IMR-90 (cell line): ENCODE measurements at regions not wholly inside any gene's neighbourhood (a gene's known extent, or its start where the extent isn't known, plus 50 kb on each side); places are given as distances from the start of the nearest gene placed in this dataset.

Experiments
- ATAC-seq: fragments of 200-7000 bp; cut with Tn5 transposase; 2 replicates; pipeline ENCODE4 v1.9.1; 2020; ENCODE audit warnings: low read depth, mild to moderate bottlenecking, moderate library complexity
- BruUV-seq: library from RNA; stranded (reverse); fragments of 400-500 nt; replicated peaks from 2 replicates; lab custom pipeline; 2021; lab: Mats Ljungman, UMichigan
- CTCF ChIA-PET: fragments of 300-600 bp; formaldehyde crosslinking; extraction: SDS; loops from one replicate; lab custom pipeline; 2021; ENCODE audit warnings: antibody characterized with exemption; lab: Yijun Ruan, JAX
- POLR2A ChIA-PET: fragments of 300-600 bp; sonication (Branson Sonifier 250); formaldehyde crosslinking; loops from one replicate; lab custom pipeline; 2022; ENCODE audit warnings: antibody characterized with exemption; ENCODE audit not compliant: unreplicated experiment; lab: Charles Lee
- DNase-seq: peaks from one replicate; pipeline ENCODE4 v3.0.0; 2013
- H2AFZ ChIP-seq: replicated peaks from 2 replicates; pipeline ENCODE3; 2013; ENCODE audit warnings: low read length, mild to moderate bottlenecking; ENCODE audit not compliant: poor library complexity
- H2AK5ac ChIP-seq: 2 replicates; pipeline ENCODE4 v1.6.1; 2013; ENCODE audit warnings: low read depth, low read length, inconsistent platforms
- H2AK9ac ChIP-seq: replicated peaks from 2 replicates; pipeline ENCODE3; 2013; ENCODE audit warnings: mild to moderate bottlenecking, low read depth, low read length, moderate library complexity; ENCODE audit not compliant: poor library complexity
- H2BK120ac ChIP-seq: 2 replicates; pipeline ENCODE4 v1.6.1; 2013; ENCODE audit warnings: low read depth, low read length, inconsistent platforms
- H2BK15ac ChIP-seq: 3 replicates; pipeline ENCODE4 v1.6.1; 2013; ENCODE audit warnings: low read depth, low read length, inconsistent platforms
- H2BK20ac ChIP-seq: 2 replicates; pipeline ENCODE4 v1.6.1; 2013; ENCODE audit warnings: low read depth, mild to moderate bottlenecking, inconsistent platforms, low read length, moderate library complexity
- H2BK5ac ChIP-seq: 2 replicates; pipeline ENCODE4 v1.6.1; 2013; ENCODE audit warnings: mild to moderate bottlenecking, low read depth, low read length, inconsistent platforms; ENCODE audit not compliant: poor library complexity, severe bottlenecking
- H3K14ac ChIP-seq: replicated peaks from 2 replicates; pipeline ENCODE4 v1.6.1; 2013; ENCODE audit warnings: low read depth, low read length, inconsistent platforms
- H3K18ac ChIP-seq: 2 replicates; pipeline ENCODE4 v1.6.1; 2013; ENCODE audit warnings: low read depth, low read length, control low read depth
- H3K23ac ChIP-seq: 2 replicates; pipeline ENCODE4 v1.6.1; 2013; ENCODE audit warnings: low read depth, low read length, inconsistent platforms
- H3K27ac ChIP-seq: 2 replicates; pipeline ENCODE4 v1.5.1; 2013; ENCODE audit warnings: mild to moderate bottlenecking, control low read depth, low read length; ENCODE audit not compliant: insufficient read depth
- H3K27me3 ChIP-seq: 2 replicates; pipeline ENCODE4 v1.6.1; 2013; ENCODE audit warnings: low read length; ENCODE audit not compliant: control insufficient read depth, insufficient read depth
- H3K36me3 ChIP-seq: 2 replicates; pipeline ENCODE4 v1.6.1; 2013; ENCODE audit warnings: low read length, mixed read lengths; ENCODE audit not compliant: control insufficient read depth, insufficient read depth
- H3K4ac ChIP-seq: 2 replicates; pipeline ENCODE4 v1.6.1; 2013; ENCODE audit warnings: low read depth, low read length, inconsistent platforms
- H3K4me1 ChIP-seq: 2 replicates; pipeline ENCODE4 v1.6.1; 2013; ENCODE audit warnings: low read length, mixed read lengths; ENCODE audit not compliant: control insufficient read depth, insufficient read depth
- H3K4me2 ChIP-seq: 2 replicates; pipeline ENCODE4 v1.6.1; 2013; ENCODE audit warnings: low read depth, mild to moderate bottlenecking, control low read depth, low read length, moderate library complexity
- H3K4me3 ChIP-seq: 2 replicates; pipeline ENCODE4 v1.5.1; 2013; ENCODE audit warnings: low read depth, mild to moderate bottlenecking, control low read depth, low read length, moderate library complexity; ENCODE audit not compliant: insufficient read depth
- H3K56ac ChIP-seq: 2 replicates; pipeline ENCODE4 v1.6.1; 2013; ENCODE audit warnings: low read length, inconsistent platforms; ENCODE audit not compliant: insufficient read depth; ENCODE audit errors: extremely low read depth
- H3K79me1 ChIP-seq, 2 experiments: 2 replicates each; pipeline ENCODE4 v1.6.1; 2013; ENCODE audit warnings: low read length in 2 of 2, inconsistent platforms in 1 of 2, low read depth in 1 of 2
- H3K9ac ChIP-seq: 2 replicates; pipeline ENCODE4 v1.6.1; 2013; ENCODE audit warnings: low read depth, low read length, control low read depth
- H3K9me1 ChIP-seq: 2 replicates; pipeline ENCODE4 v1.6.1; 2013; ENCODE audit warnings: low read length, inconsistent platforms; ENCODE audit not compliant: insufficient read depth
- H3K9me3 ChIP-seq: 2 replicates; pipeline ENCODE4 v1.6.1; 2013; ENCODE audit warnings: low read length; ENCODE audit not compliant: control insufficient read depth, insufficient read depth
- H4K20me1 ChIP-seq: 2 replicates; pipeline ENCODE4 v1.6.1; 2013; ENCODE audit warnings: low read length, inconsistent platforms; ENCODE audit not compliant: insufficient read depth
- H4K5ac ChIP-seq: 2 replicates; pipeline ENCODE4 v1.6.1; 2013; ENCODE audit warnings: mild to moderate bottlenecking, low read depth, low read length, control low read depth
- H4K8ac ChIP-seq, 2 experiments: 2 replicates each; pipeline ENCODE4 v1.6.1; 2013; ENCODE audit warnings: low read depth in 2 of 2, low read length in 2 of 2, control low read depth in 1 of 2, inconsistent platforms in 1 of 2
- H4K91ac ChIP-seq: 2 replicates; pipeline ENCODE4 v1.6.1; 2013; ENCODE audit warnings: low read depth, low read length, inconsistent platforms; ENCODE audit not compliant: insufficient read depth
- BHLHE40 ChIP-seq: fragments of 150-350 bp; IDR thresholded peaks from 2 replicates; pipeline ENCODE4 v1.6.1; 2016; ENCODE audit warnings: mild to moderate bottlenecking, low read depth, low read length
- CEBPB ChIP-seq: IDR thresholded peaks from 2 replicates; pipeline ENCODE4 v1.6.1; 2012; ENCODE audit warnings: low read depth, low read length, improper control_type of control experiment
- CHD1 ChIP-seq: IDR thresholded peaks from 2 replicates; pipeline ENCODE4 v1.6.1; 2012; ENCODE audit warnings: low read depth, low read length, improper control_type of control experiment
- ELK1 ChIP-seq: fragments of 150-350 bp; IDR thresholded peaks from 2 replicates; pipeline ENCODE4 v1.6.1; 2016; ENCODE audit warnings: low read depth, mild to moderate bottlenecking, low read length, moderate library complexity, borderline replicate concordance
- FOS ChIP-seq: fragments of 150-350 bp; IDR thresholded peaks from 2 replicates; pipeline ENCODE4 v1.6.1; 2016; ENCODE audit warnings: low read depth, low read length
- MAFK ChIP-seq: IDR thresholded peaks from 2 replicates; pipeline ENCODE4 v1.6.1; 2012; ENCODE audit warnings: low read depth, low read length, improper control_type of control experiment
- MAZ ChIP-seq: IDR thresholded peaks from 2 replicates; pipeline ENCODE4 v1.6.1; 2012; ENCODE audit warnings: low read depth, mild to moderate bottlenecking, low read length, improper control_type of control experiment, moderate library complexity, borderline replicate concordance
- MXI1 ChIP-seq: IDR thresholded peaks from 2 replicates; pipeline ENCODE4 v1.6.1; 2012; ENCODE audit warnings: low read depth, mild to moderate bottlenecking, low read length, moderate library complexity, borderline replicate concordance
- NFE2L2 ChIP-seq: fragments of 150-350 bp; IDR thresholded peaks from 2 replicates; pipeline ENCODE4 v1.6.1; 2016; ENCODE audit warnings: low read depth, mild to moderate bottlenecking, low read length
- POLR2A ChIP-seq: IDR thresholded peaks from 2 replicates; pipeline ENCODE4 v1.6.1; 2012; ENCODE audit warnings: mild to moderate bottlenecking, low read depth, low read length
- RAD21 ChIP-seq: IDR thresholded peaks from 2 replicates; pipeline ENCODE4 v1.6.1; 2012; ENCODE audit warnings: low read length, improper control_type of control experiment
- RCOR1 ChIP-seq: IDR thresholded peaks from 2 replicates; pipeline ENCODE4 v1.6.1; 2012; ENCODE audit warnings: mild to moderate bottlenecking, low read length, improper control_type of control experiment; ENCODE audit not compliant: insufficient replicate concordance
- RFX5 ChIP-seq: IDR thresholded peaks from 2 replicates; pipeline ENCODE4 v1.8.0; 2012; ENCODE audit warnings: low read depth, mild to moderate bottlenecking, low read length, moderate library complexity
- SMC3 ChIP-seq: fragments of 150-350 bp; IDR thresholded peaks from 2 replicates; pipeline ENCODE4 v1.6.1; 2016; ENCODE audit warnings: low read depth, mild to moderate bottlenecking, antibody characterized with exemption, low read length, moderate library complexity
- dilution Hi-C: fragments of 300-500 bp; cut with HindIII; formaldehyde crosslinking; loops from one replicate; pipeline ENCODE4 v1.14.3; 2018; ENCODE audit warnings: low sequenced_read_pairs; ENCODE audit not compliant: unreplicated experiment
- in situ Hi-C: fragments of 300-500 bp; cut with MboI; formaldehyde crosslinking; loops from 3 replicates; pipeline ENCODE4 v1.14.3; 2019; ENCODE audit warnings: low sequenced_read_pairs, inconsistent platforms, mixed read lengths
- intact Hi-C: fragments of 100-400 bp; cut with micrococcal nuclease; formaldehyde crosslinking; loops from 2 replicates; pipeline ENCODE4 v1.10.0; 2022
- TF ChIP-seq, protein P1 (sequence below): conservative IDR thresholded peaks from 2 replicates; pipeline ENCODE4 v1.5.1; 2012; ENCODE audit warnings: mild to moderate bottlenecking, low read depth, low read length, improper control_type of control experiment
- TF ChIP-seq, protein P2 (sequence below): fragments of 150-350 bp; IDR thresholded peaks from 2 replicates; pipeline ENCODE4 v1.6.1; 2017; ENCODE audit warnings: mild to moderate bottlenecking, antibody characterized with exemption, low read length, low read depth

GRCh38 chr12:73798523-73798922, 739.1 kb upstream of the ATXN7L3B start:
- Histone ChIP-seq H3K9me1 (no peaks in the 10 kb centered on the region), H3K27me3 (no peaks in the 10 kb centered on the region), H2BK15ac (no peak overlapping the region), H3K9me3 (peaks cover 2% of the 10 kb centered on the region; the same call in 1 of the 2 replicates), H2BK20ac (no peak overlapping the region), H3K9ac (no peak overlapping the region), H3K14ac (no peak overlapping the region), H4K20me1 (no peaks in the 10 kb centered on the region), H3K4me3 (no peak overlapping the region), H2BK120ac (no peak overlapping the region), H3K79me1 (no peaks in the 10 kb centered on the region), H2AK5ac (no peak overlapping the region), H4K5ac (no peak overlapping the region), H3K36me3 (no peaks in the 10 kb centered on the region), H3K56ac (no peak overlapping the region), H4K8ac (no peak overlapping the region), H3K4me2 (no peak overlapping the region), H2AFZ (no peak overlapping the region), H3K23ac (no peak overlapping the region), H3K4me1 (no peaks in the 10 kb centered on the region), H3K18ac (no peak overlapping the region), H4K91ac (no peak overlapping the region), H2AK9ac (no peak overlapping the region), H3K4ac (no peak overlapping the region), H2BK5ac (no peak overlapping the region), H3K27ac (no peak overlapping the region)
- intact Hi-C loops = no loop called here
- no peak for TF ChIP-seq MAFK
- TF ChIP-seq ELK1 = no peak
- no peak for TF ChIP-seq MXI1
- no peak for TF ChIP-seq MAZ
- TF ChIP-seq BHLHE40 = no peak
- TF ChIP-seq FOS = no peak
- no peak for TF ChIP-seq CEBPB
- no peak for TF ChIP-seq RCOR1
- no peak for TF ChIP-seq RAD21
- TF ChIP-seq RFX5 = no peak
- no peak for TF ChIP-seq CHD1
- no peak for TF ChIP-seq POLR2A
- TF ChIP-seq, protein P1, sequence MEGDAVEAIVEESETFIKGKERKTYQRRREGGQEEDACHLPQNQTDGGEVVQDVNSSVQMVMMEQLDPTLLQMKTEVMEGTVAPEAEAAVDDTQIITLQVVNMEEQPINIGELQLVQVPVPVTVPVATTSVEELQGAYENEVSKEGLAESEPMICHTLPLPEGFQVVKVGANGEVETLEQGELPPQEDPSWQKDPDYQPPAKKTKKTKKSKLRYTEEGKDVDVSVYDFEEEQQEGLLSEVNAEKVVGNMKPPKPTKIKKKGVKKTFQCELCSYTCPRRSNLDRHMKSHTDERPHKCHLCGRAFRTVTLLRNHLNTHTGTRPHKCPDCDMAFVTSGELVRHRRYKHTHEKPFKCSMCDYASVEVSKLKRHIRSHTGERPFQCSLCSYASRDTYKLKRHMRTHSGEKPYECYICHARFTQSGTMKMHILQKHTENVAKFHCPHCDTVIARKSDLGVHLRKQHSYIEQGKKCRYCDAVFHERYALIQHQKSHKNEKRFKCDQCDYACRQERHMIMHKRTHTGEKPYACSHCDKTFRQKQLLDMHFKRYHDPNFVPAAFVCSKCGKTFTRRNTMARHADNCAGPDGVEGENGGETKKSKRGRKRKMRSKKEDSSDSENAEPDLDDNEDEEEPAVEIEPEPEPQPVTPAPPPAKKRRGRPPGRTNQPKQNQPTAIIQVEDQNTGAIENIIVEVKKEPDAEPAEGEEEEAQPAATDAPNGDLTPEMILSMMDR = no peak
- TF ChIP-seq NFE2L2 = no peak
- TF ChIP-seq, protein P2, sequence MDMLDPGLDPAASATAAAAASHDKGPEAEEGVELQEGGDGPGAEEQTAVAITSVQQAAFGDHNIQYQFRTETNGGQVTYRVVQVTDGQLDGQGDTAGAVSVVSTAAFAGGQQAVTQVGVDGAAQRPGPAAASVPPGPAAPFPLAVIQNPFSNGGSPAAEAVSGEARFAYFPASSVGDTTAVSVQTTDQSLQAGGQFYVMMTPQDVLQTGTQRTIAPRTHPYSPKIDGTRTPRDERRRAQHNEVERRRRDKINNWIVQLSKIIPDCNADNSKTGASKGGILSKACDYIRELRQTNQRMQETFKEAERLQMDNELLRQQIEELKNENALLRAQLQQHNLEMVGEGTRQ = no peak
- TF ChIP-seq SMC3 = no peak
- dilution Hi-C loops = no loop called here
- DNase-seq (no peak), ATAC-seq (no peak)
- ChIA-PET CTCF (no interaction called here), POLR2A (no interaction called here)
- in situ Hi-C loops = no loop called here
- BruUV-seq = no TSS peak
